ENCODE measurements at regions not wholly inside any gene's neighbourhood (a gene's known extent, or its start where the extent isn't known, plus 50 kb on each side); places are given as distances from the start of the nearest gene placed in this dataset.
"Not testable (repeated sequence)": the region's sequence is repeated elsewhere in the genome, so short reads cannot be mapped to it uniquely, and the experiment has no call there.

GRCh38 chr7:118898284-118898683 lies 673.8 kb downstream of the ANKRD7 start:
- no peak overlapping the region for H3K4me3 ChIP-seq (ENCODE audit: low read length, poor library complexity, severe bottlenecking)
- no peaks in the 10 kb centered on the region for H3K4me1 ChIP-seq (ENCODE audit: insufficient read depth, low read length, poor library complexity, severe bottlenecking)
- H3K79me2 ChIP-seq (ENCODE audit: insufficient read depth, low read length): no peaks in the 10 kb centered on the region
- no peaks in the 10 kb centered on the region for H3F3A ChIP-seq (ENCODE audit: low read depth)
- no peaks in the 10 kb centered on the region for H3K36me3 ChIP-seq (ENCODE audit: insufficient read depth, low read length)
- H3K9ac ChIP-seq (ENCODE audit: low read depth, low read length, poor library complexity, severe bottlenecking): no peak overlapping the region
- no peaks in the 10 kb centered on the region for H4K20me1 ChIP-seq (ENCODE audit: insufficient read depth, low read length, poor library complexity, severe bottlenecking)
- H3K4me2 ChIP-seq (ENCODE audit: low read depth, low read length, poor library complexity, severe bottlenecking): no peak overlapping the region
- TF ChIP-seq CTCF (conservative IDR thresholded peaks at IDR 0.05; ENCODE audit: low read length) (no peak), EZH2phosphoT487 (IDR thresholded peaks at IDR 0.05; ENCODE audit: borderline replicate concordance) (no peak)
- no peak overlapping the region for H2AFZ ChIP-seq (ENCODE audit: low read length)
- no peaks in the 10 kb centered on the region for H3K9me3 ChIP-seq (ENCODE audit: insufficient read depth, low read depth, low read length)
- H3K27me3 ChIP-seq (ENCODE audit: insufficient read depth, low read length, poor library complexity, severe bottlenecking): no peaks in the 10 kb centered on the region
- no peaks in the 10 kb centered on the region for H3K9me2 ChIP-seq (replicated peaks; ENCODE audit: low read depth, low read length)

GRCh38 chr7:118902600-118902999 lies 678.1 kb downstream of the ANKRD7 start:
- H3K4me1 ChIP-seq (ENCODE audit: insufficient read depth, low read length, poor library complexity, severe bottlenecking): no peaks in the 10 kb centered on the region
- no peaks in the 10 kb centered on the region for H3K36me3 ChIP-seq (ENCODE audit: insufficient read depth, low read length)
- no peaks in the 10 kb centered on the region for H3K79me2 ChIP-seq (ENCODE audit: insufficient read depth, low read length)
- H2AFZ ChIP-seq (ENCODE audit: low read length): no peak overlapping the region
- TF ChIP-seq EZH2phosphoT487 (IDR thresholded peaks at IDR 0.05; ENCODE audit: borderline replicate concordance) (no peak), CTCF (conservative IDR thresholded peaks at IDR 0.05; ENCODE audit: low read length) (no peak)
- no peak overlapping the region for H3K4me2 ChIP-seq (ENCODE audit: low read depth, low read length, poor library complexity, severe bottlenecking)
- no peaks in the 10 kb centered on the region for H3K9me3 ChIP-seq (ENCODE audit: insufficient read depth, low read depth, low read length)
- no peak overlapping the region for H3K9ac ChIP-seq (ENCODE audit: low read depth, low read length, poor library complexity, severe bottlenecking)
- H4K20me1 ChIP-seq (ENCODE audit: insufficient read depth, low read length, poor library complexity, severe bottlenecking): no peaks in the 10 kb centered on the region
- no peak overlapping the region for H3K4me3 ChIP-seq (ENCODE audit: low read length, poor library complexity, severe bottlenecking)
- no peaks in the 10 kb centered on the region for H3K27me3 ChIP-seq (ENCODE audit: insufficient read depth, low read length, poor library complexity, severe bottlenecking)
- no peaks in the 10 kb centered on the region for H3K9me2 ChIP-seq (replicated peaks; ENCODE audit: low read depth, low read length)
- no peaks in the 10 kb centered on the region for H3F3A ChIP-seq (ENCODE audit: low read depth)

- Histone ChIP-seq H3K4me2 (ENCODE audit: low read depth, low read length, poor library complexity, severe bottlenecking) (no peak overlapping the region), H3K27me3 (ENCODE audit: insufficient read depth, low read length, poor library complexity, severe bottlenecking) (no peaks in the 10 kb centered on the region), H3K36me3 (ENCODE audit: insufficient read depth, low read length) (no peaks in the 10 kb centered on the region), H3K9me3 (ENCODE audit: insufficient read depth, low read depth, low read length) (no peaks in the 10 kb centered on the region), H2AFZ (ENCODE audit: low read length) (no peak overlapping the region), H4K20me1 (ENCODE audit: insufficient read depth, low read length, poor library complexity, severe bottlenecking) (no peaks in the 10 kb centered on the region), H3F3A (ENCODE audit: low read depth) (no peaks in the 10 kb centered on the region), H3K4me1 (ENCODE audit: insufficient read depth, low read length, poor library complexity, severe bottlenecking) (no peaks in the 10 kb centered on the region), H3K4me3 (ENCODE audit: low read length, poor library complexity, severe bottlenecking) (no peak overlapping the region), H3K9ac (ENCODE audit: low read depth, low read length, poor library complexity, severe bottlenecking) (no peak overlapping the region), H3K9me2 (replicated peaks; ENCODE audit: low read depth, low read length) (no peaks in the 10 kb centered on the region), H3K79me2 (ENCODE audit: insufficient read depth, low read length) (no peaks in the 10 kb centered on the region)
- TF ChIP-seq EZH2phosphoT487 (IDR thresholded peaks at IDR 0.05; ENCODE audit: borderline replicate concordance) (no peak), CTCF (conservative IDR thresholded peaks at IDR 0.05; ENCODE audit: low read length) (no peak)
Measured at GRCh38 chr7:118907911-118908527, 683.5 kb downstream of the ANKRD7 start.

- H3K4me2 ChIP-seq (ENCODE audit: low read depth, low read length, poor library complexity, severe bottlenecking); H2AFZ ChIP-seq (ENCODE audit: low read length); H3K4me3 ChIP-seq (ENCODE audit: low read length, poor library complexity, severe bottlenecking); H3K79me2 ChIP-seq (ENCODE audit: insufficient read depth, low read length); H3K4me1 ChIP-seq (ENCODE audit: insufficient read depth, low read length, poor library complexity, severe bottlenecking); H3K9me3 ChIP-seq (ENCODE audit: insufficient read depth, low read depth, low read length); H3K9ac ChIP-seq (ENCODE audit: low read depth, low read length, poor library complexity, severe bottlenecking); H3K27me3 ChIP-seq (ENCODE audit: insufficient read depth, low read length, poor library complexity, severe bottlenecking); H3K9me2 ChIP-seq (replicated peaks; ENCODE audit: low read depth, low read length); H3F3A ChIP-seq (ENCODE audit: low read depth); H4K20me1 ChIP-seq (ENCODE audit: insufficient read depth, low read length, poor library complexity, severe bottlenecking); H3K36me3 ChIP-seq (ENCODE audit: insufficient read depth, low read length): not testable (repeated sequence)
Measured at GRCh38 chr7:118916120-118916519, 691.6 kb downstream of the ANKRD7 start.

All from Loucy (cell line).